Ishikawa (cell line): ENCODE measurements at regions not wholly inside any gene's neighbourhood (a gene's known extent, or its start where the extent isn't known, plus 50 kb on each side); places are given as distances from the start of the nearest gene placed in this dataset.

ENCODE experiments used
- CREB1 ChIP-seq: IDR thresholded peaks from 2 replicates; pipeline ENCODE4 v1.6.1; 2012; ENCODE audit warnings: low read depth
- RAD21 ChIP-seq: IDR thresholded peaks from 2 replicates; pipeline ENCODE4 v1.6.1; 2012; ENCODE audit warnings: low read depth
- TAF1 ChIP-seq: IDR thresholded peaks from 2 replicates; pipeline ENCODE4 v1.6.1; 2012; ENCODE audit warnings: low read depth, mild to moderate bottlenecking
- ZBTB7A ChIP-seq: IDR thresholded peaks from 2 replicates; pipeline ENCODE4 v1.6.1; 2012; ENCODE audit warnings: low read depth
- TF ChIP-seq, protein P1 (sequence below): IDR thresholded peaks from 2 replicates; pipeline ENCODE4 v1.6.1; 2012; ENCODE audit warnings: low read depth, mild to moderate bottlenecking

- TF ChIP-seq TAF1 (no peak), RAD21 (no peak), ZBTB7A (no peak), CREB1 (no peak)
- TF ChIP-seq, protein P1, sequence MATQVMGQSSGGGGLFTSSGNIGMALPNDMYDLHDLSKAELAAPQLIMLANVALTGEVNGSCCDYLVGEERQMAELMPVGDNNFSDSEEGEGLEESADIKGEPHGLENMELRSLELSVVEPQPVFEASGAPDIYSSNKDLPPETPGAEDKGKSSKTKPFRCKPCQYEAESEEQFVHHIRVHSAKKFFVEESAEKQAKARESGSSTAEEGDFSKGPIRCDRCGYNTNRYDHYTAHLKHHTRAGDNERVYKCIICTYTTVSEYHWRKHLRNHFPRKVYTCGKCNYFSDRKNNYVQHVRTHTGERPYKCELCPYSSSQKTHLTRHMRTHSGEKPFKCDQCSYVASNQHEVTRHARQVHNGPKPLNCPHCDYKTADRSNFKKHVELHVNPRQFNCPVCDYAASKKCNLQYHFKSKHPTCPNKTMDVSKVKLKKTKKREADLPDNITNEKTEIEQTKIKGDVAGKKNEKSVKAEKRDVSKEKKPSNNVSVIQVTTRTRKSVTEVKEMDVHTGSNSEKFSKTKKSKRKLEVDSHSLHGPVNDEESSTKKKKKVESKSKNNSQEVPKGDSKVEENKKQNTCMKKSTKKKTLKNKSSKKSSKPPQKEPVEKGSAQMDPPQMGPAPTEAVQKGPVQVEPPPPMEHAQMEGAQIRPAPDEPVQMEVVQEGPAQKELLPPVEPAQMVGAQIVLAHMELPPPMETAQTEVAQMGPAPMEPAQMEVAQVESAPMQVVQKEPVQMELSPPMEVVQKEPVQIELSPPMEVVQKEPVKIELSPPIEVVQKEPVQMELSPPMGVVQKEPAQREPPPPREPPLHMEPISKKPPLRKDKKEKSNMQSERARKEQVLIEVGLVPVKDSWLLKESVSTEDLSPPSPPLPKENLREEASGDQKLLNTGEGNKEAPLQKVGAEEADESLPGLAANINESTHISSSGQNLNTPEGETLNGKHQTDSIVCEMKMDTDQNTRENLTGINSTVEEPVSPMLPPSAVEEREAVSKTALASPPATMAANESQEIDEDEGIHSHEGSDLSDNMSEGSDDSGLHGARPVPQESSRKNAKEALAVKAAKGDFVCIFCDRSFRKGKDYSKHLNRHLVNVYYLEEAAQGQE: no peak
Observed at GRCh38 chr2:181264441-181264840, 192.7 kb upstream of the ITGA4 start.
